ENCODE measurements at regions not wholly inside any gene's neighbourhood (a gene's known extent, or its start where the extent isn't known, plus 50 kb on each side); places are given as distances from the start of the nearest gene placed in this dataset.

DNA sequence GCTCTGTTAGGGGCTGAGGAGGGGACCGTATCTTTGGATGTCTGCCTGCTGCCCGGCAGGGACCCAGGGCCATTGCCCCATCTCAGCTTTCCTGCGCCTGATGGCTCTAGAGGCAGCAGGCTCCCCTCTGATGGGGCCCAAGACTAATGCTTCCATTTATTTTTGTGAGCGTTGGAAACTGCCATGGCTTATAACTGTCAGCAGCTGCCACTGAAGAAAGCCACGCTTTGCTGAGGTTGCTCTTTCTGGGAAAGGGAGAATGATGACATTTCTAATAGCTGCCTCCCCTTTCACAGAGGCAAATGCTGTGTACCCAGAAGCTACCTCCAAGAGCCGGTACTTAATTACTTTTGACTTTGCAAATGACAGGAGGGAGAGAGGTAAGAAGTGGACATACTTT, 103.8 kb downstream of the HAPSTR1 start (continued):
- TF ChIP-seq, protein P1, sequence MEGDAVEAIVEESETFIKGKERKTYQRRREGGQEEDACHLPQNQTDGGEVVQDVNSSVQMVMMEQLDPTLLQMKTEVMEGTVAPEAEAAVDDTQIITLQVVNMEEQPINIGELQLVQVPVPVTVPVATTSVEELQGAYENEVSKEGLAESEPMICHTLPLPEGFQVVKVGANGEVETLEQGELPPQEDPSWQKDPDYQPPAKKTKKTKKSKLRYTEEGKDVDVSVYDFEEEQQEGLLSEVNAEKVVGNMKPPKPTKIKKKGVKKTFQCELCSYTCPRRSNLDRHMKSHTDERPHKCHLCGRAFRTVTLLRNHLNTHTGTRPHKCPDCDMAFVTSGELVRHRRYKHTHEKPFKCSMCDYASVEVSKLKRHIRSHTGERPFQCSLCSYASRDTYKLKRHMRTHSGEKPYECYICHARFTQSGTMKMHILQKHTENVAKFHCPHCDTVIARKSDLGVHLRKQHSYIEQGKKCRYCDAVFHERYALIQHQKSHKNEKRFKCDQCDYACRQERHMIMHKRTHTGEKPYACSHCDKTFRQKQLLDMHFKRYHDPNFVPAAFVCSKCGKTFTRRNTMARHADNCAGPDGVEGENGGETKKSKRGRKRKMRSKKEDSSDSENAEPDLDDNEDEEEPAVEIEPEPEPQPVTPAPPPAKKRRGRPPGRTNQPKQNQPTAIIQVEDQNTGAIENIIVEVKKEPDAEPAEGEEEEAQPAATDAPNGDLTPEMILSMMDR (conservative IDR thresholded peaks at IDR 0.05; ENCODE audit: low read depth in 2 of 2) = no peak

DNA sequence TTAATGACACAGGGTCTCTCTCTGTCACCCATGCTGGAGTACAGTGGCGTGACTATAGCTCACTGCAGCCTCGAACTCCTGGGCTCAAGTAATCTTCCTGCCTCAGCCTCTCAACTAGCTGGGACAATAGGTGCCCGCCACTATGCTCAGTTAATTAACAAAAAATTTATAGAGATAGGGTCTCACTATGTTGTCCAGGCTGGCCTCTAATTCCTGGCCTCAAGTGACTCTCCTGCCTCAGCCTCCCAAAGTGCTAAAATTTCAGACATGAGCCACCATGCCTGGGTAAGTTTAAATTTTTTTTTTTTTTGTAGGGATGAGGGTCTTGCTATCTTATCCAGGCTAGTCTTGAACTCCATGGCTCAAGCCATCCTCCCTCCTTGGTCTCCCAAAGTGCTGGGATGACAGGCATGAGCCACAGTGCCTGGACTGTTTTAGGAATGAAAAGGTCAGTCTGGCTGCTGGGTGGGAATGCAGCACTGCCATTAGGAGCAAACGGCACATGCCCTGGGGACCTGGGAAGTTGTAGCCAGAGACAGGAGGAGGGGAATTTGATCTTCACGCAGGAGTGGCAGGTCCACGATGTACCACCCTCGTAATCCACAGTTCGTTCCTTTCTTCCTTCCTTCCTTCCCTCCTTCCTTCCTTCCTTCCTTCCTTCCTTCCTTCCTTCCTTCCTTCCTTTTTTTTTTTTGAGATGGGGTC, 106.7 kb downstream of the HAPSTR1 start:
- no peaks in the 10 kb centered on the region for H3F3A ChIP-seq (replicated peaks; ENCODE audit: low read depth)
- peaks cover 4% of the 10 kb centered on the region for H3K27me3 Mint-ChIP-seq (ENCODE audit: insufficient read depth, low read depth, poor library complexity)
- no peak for TF ChIP-seq ZNF114 (CRISPR knock-in tag; IDR thresholded peaks at IDR 0.05)
- TF ChIP-seq NANOG (IDR thresholded peaks at IDR 0.05; ENCODE audit: borderline replicate concordance) = no peak
- TF ChIP-seq STAT1 (IDR thresholded peaks at IDR 0.05; ENCODE audit: unreplicated experiment) = no peak
- TF ChIP-seq POLR2AphosphoS5 (IDR thresholded peaks at IDR 0.05; ENCODE audit: low read depth) = no peak
- TF ChIP-seq CREB1 (CRISPR knock-in tag; IDR thresholded peaks at IDR 0.05; ENCODE audit: low read depth) = no peak
- TF ChIP-seq, protein P1 (conservative IDR thresholded peaks at IDR 0.05; ENCODE audit: low read depth in 2 of 2) = no peak
- no peak for TF ChIP-seq EZH2 (IDR thresholded peaks at IDR 0.05; ENCODE audit: low read depth, unreplicated experiment)
- TF ChIP-seq, protein P2, sequence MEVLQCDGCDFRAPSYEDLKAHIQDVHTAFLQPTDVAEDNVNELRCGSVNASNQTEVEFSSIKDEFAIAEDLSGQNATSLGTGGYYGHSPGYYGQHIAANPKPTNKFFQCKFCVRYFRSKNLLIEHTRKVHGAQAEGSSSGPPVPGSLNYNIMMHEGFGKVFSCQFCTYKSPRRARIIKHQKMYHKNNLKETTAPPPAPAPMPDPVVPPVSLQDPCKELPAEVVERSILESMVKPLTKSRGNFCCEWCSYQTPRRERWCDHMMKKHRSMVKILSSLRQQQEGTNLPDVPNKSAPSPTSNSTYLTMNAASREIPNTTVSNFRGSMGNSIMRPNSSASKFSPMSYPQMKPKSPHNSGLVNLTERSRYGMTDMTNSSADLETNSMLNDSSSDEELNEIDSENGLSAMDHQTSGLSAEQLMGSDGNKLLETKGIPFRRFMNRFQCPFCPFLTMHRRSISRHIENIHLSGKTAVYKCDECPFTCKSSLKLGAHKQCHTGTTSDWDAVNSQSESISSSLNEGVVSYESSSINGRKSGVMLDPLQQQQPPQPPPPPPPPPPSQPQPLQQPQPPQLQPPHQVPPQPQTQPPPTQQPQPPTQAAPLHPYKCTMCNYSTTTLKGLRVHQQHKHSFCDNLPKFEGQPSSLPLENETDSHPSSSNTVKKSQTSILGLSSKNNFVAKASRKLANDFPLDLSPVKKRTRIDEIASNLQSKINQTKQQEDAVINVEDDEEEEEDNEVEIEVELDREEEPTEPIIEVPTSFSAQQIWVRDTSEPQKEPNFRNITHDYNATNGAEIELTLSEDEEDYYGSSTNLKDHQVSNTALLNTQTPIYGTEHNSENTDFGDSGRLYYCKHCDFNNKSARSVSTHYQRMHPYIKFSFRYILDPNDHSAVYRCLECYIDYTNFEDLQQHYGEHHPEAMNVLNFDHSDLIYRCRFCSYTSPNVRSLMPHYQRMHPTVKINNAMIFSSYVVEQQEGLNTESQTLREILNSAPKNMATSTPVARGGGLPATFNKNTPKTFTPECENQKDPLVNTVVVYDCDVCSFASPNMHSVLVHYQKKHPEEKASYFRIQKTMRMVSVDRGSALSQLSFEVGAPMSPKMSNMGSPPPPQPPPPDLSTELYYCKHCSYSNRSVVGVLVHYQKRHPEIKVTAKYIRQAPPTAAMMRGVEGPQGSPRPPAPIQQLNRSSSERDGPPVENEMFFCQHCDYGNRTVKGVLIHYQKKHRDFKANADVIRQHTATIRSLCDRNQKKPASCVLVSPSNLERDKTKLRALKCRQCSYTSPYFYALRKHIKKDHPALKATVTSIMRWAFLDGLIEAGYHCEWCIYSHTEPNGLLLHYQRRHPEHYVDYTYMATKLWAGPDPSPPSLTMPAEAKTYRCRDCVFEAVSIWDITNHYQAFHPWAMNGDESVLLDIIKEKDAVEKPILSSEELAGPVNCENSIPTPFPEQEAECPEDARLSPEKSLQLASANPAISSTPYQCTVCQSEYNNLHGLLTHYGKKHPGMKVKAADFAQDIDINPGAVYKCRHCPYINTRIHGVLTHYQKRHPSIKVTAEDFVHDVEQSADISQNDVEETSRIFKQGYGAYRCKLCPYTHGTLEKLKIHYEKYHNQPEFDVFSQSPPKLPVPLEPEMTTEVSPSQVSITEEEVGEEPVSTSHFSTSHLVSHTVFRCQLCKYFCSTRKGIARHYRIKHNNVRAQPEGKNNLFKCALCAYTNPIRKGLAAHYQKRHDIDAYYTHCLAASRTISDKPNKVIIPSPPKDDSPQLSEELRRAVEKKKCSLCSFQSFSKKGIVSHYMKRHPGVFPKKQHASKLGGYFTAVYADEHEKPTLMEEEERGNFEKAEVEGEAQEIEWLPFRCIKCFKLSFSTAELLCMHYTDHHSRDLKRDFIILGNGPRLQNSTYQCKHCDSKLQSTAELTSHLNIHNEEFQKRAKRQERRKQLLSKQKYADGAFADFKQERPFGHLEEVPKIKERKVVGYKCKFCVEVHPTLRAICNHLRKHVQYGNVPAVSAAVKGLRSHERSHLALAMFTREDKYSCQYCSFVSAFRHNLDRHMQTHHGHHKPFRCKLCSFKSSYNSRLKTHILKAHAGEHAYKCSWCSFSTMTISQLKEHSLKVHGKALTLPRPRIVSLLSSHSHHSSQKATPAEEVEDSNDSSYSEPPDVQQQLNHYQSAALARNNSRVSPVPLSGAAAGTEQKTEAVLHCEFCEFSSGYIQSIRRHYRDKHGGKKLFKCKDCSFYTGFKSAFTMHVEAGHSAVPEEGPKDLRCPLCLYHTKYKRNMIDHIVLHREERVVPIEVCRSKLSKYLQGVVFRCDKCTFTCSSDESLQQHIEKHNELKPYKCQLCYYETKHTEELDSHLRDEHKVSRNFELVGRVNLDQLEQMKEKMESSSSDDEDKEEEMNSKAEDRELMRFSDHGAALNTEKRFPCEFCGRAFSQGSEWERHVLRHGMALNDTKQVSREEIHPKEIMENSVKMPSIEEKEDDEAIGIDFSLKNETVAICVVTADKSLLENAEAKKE (CRISPR knock-in tag; IDR thresholded peaks at IDR 0.05) = no peak
- TF ChIP-seq, protein P3, sequence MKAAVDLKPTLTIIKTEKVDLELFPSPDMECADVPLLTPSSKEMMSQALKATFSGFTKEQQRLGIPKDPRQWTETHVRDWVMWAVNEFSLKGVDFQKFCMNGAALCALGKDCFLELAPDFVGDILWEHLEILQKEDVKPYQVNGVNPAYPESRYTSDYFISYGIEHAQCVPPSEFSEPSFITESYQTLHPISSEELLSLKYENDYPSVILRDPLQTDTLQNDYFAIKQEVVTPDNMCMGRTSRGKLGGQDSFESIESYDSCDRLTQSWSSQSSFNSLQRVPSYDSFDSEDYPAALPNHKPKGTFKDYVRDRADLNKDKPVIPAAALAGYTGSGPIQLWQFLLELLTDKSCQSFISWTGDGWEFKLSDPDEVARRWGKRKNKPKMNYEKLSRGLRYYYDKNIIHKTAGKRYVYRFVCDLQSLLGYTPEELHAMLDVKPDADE (IDR thresholded peaks at IDR 0.05) = no peak
- TF ChIP-seq EZH2phosphoT487 (IDR thresholded peaks at IDR 0.05; ENCODE audit: unreplicated experiment) = no peak

More for the DNA sequence above, 106.7 kb downstream of the HAPSTR1 start:
- Histone ChIP-seq H2AFZ (no peak overlapping the region), H3K36me3 (ENCODE audit: insufficient read depth) (no peaks in the 10 kb centered on the region; the same call in 1 of the 2 replicates), H3K27ac (ENCODE audit: low read depth) (no peak overlapping the region), H3K4me1 (ENCODE audit: insufficient read depth) (no peaks in the 10 kb centered on the region), H3K9me2 (ENCODE audit: insufficient read depth) (no peaks in the 10 kb centered on the region), H4K20me1 (replicated peaks; ENCODE audit: insufficient read depth) (no peaks in the 10 kb centered on the region), H3K4me2 (no peak overlapping the region), H3K79me2 (replicated peaks; ENCODE audit: insufficient read depth) (no peaks in the 10 kb centered on the region), H3K27me3 (ENCODE audit: insufficient read depth) (no peaks in the 10 kb centered on the region), H3K4me3 (no peak overlapping the region)
- H3K4me1 Mint-ChIP-seq = no peaks in the 10 kb centered on the region
- ATAC-seq (no peak), DNase-seq (ENCODE audit: low spot score) (no peak)
- no peak overlapping the region for H3K4me3 Mint-ChIP-seq
- H3K27ac Mint-ChIP-seq = no peak overlapping the region
- H3K9me3 Mint-ChIP-seq = peaks cover 3% of the 10 kb centered on the region; the same call in 1 of the 3 replicates
- H3K36me3 Mint-ChIP-seq (ENCODE audit: low read depth) = no peaks in the 10 kb centered on the region
